Stimulated activated naive CD4-positive, alpha-beta T cell treated with Interleukin-2 at 50 U/mL for 16 hours (primary cell): ENCODE measurements at regions not wholly inside any gene's neighbourhood (a gene's known extent, or its start where the extent isn't known, plus 50 kb on each side); places are given as distances from the start of the nearest gene placed in this dataset.

Experiments used
- DNase-seq: peaks from one replicate; lab custom pipeline; 2025; lab: John Stamatoyannopoulos, UW

DNA sequence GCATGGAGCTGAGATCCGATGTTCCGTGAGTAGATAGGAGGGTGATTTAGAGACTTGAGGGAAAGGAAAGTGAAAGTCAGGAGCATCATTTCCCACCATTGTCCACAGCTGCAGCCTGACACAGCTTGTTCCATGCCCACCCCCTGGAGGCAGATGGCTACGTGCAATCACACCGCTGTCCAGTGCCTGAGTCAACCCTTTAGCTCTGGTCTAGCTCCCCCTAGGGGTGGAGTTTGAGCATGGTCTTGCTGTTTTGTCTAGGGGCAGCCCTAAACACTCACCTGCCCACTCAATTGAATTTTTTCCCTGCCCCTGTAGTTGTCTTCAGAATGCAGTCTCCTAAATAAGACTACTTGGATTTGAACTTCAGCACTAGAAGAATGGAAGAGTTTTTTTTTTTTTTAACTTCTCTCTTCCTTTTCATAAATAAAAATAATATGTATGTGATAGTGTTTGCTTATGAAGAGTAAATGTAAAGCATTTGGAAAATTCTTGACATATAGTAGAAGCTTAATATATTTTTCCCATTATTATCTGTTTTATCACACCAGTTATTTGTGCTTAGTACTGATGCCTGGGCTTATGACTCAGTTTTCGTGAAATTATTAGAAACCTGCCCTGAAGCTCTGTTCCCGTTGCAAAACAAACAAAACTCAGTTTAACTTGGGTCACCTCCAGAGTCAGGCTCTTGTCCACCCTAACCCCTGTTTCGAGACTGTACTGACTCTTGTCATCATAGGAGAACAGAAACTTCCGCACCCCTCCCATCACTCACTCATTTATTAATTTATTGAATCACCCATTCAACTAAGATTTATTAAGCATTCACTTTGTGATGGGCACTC, 814.8 kb downstream of the MAFB start:
- no peak for DNase-seq

DNA sequence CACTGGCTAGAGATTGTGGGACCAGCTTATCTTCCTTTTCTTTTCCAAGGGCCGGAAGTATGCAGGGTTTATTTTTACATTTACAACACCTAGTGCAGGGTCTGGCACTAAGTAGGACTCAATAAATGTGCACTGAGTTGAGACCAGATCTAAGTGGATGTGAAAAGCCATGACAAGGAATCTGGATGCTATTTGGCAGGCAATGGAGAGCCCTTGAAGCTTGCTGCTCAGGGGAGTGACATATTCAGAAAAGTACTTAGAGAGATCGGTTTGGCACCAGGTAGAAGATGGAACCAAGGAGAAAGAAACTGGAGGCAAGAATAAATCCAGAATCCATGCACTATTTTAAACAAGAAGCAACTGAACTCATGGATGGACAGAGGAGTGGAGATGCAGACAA, 815.8 kb downstream of the MAFB start:
- DNase-seq, result no peak

DNA sequence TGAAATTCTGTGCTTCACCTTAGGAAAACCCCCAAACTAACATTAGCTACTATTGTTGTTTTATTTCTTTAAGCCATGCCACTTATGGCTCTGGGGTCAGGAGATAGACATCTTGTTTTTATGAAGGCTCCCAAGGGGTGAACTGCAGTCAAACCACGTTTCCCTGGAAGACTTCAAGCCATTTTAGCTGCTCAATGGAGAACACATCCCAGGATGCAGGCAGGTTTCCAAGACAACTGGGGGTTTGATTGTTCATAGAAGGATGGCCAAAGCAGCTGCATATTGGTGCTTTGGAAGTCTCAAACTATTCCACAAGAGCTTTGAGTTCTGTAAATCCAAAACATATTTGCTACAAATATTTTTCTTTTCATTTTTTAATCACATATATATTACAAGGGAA, 818.0 kb downstream of the MAFB start:
- no peak for DNase-seq

DNA sequence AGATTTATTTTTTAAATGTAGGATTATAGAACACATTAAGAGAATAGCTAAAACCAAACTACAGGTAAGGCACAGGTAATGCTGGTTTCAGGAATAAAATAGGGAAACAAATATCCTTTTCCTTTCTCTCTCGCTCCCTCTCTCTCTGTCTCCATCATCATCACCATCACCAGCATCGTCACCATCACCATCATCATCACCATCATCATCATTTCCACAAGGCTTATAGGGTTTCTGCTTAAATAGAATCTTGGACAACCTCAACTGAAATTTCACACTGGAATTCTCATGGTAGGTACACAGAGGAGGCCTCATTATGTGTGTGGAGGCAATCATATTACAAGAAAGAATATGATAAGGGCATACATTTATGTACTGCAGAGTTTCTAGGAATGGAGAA, 823.6 kb downstream of the MAFB start:
- no peak for DNase-seq

DNA sequence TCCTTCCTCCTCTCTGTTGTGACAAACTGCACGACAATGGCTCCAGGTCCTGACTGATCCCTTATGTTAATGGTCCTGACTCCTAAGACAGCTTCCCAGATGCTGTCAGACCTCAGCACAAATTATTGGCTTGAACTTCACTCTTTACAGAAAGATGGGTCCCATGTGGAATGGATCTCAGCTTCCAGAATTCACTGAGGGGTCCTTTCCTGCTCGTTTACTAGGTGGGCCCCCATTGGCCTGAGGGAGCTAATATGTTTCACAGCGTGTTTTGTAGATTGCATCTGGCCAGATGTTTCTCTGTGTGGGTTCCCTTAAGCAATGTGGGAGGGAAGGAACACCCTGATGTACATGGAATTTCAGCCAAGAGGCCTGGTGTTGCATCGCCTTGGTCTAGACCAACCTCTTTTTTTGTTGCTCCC, 826.6 kb downstream of the MAFB start:
- no peak for DNase-seq

DNA sequence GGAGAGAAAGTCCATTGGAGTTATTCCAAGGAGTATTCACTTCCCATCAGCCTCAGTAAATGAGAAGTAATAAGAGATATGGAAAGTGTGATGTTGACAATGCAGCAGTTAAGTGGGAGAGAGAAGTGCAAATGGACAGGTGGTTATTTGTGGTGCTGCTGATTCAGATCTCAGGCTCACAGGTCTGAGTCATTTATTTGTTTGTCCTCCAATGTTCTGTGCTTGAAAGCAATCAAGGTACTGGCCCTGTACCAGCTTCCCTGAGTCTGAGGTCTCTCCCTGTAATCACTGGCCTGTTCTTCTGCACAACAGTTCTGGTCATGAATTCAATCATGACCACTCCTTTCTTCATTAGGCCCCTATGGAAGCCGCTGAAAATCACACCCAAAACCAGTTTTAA, 827.7 kb downstream of the MAFB start:
- no peak for DNase-seq

DNA sequence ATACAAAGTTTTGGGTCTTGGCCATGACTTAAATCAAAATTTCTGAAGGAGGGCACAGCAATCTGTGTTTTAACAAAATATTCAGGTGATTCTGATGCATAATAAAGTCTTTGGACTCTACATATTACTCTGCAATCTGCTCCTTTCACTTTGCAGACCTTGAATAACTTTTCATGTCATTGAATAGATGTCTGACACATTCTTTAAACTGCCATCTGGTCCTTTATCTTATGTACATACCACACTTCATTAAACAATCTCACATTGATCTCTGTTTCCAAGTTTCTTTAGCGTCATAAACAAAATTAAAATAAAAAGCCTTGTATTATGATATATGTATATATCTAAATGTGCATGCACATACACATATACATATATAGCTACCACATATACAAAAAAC, 831.2 kb downstream of the MAFB start:
- DNase-seq, result no peak

DNA sequence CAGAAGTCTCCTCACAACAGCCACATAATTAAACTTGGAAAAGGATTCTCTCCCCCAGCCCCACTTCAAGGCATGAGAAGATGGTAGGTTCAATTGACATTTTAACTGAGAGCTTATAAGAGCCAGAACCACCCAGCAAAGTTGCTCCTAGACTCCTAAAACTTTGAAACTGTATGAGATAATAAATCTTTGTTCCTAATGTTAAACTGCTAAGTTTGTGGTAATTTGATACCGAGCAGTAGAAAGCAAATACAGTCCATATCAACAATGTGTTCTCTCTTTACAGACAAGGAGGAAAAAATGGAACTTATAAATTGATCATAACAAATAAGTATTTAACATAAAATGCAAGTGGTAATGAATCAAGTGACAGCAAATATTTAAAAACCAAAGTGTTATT, 831.8 kb downstream of the MAFB start:
- no peak for DNase-seq

DNA sequence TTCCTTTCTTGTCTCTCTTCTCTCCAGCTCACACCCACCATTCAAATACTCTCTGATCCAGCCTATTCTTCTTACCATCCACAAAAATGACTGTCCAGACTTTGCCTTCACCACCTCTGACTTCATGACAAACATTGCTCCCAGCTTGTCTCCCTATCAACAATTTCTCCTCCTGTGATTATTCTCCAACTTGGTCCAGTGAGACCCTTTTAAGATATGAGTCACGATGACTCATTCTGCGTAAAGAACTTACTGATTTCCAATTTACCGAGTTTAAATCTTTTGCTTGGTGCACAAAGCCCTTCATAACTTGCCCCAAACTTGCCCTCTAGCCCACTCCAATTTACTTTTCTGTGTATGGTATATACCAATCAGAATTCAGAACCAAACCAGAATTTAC, 833.2 kb downstream of the MAFB start:
- no peak for DNase-seq

DNA sequence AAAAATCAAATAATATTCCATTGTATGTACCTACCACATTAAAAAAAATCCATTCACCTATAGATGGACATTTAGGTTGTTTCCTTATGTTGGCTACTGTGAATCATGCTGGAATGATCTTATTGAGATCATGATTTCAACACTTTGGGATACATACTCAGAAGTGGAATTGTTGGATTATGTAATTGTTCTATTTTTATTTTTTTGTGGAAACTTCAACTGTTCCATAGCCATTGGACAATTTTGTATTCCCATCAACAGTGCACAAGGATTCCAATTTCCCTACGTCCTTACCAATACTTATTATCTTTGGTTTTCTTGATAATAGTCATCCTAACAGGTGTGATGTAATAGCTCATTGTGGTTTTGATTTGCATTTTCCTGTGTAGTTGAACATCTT, 834.0 kb downstream of the MAFB start:
- no peak for DNase-seq

DNA sequence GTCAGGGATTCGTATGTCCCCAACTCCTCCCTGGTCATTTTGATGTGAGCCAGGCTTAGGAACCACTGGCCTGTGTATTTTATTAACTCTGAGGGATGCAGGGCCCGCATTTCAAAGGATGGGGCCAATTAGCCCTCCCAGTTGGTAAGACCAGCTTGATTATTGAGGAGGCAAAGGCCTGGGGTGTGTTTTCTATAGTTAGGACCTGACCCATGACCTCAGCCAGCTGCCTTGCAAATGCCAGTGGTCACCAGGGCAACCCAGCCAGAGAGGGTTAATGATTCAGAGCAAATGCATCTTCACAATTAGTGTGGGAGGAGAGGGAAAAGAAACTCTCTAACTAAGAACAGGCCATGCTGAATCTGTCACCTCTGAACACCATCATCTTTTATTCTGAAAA, 835.4 kb downstream of the MAFB start:
- DNase-seq, result no peak

DNA sequence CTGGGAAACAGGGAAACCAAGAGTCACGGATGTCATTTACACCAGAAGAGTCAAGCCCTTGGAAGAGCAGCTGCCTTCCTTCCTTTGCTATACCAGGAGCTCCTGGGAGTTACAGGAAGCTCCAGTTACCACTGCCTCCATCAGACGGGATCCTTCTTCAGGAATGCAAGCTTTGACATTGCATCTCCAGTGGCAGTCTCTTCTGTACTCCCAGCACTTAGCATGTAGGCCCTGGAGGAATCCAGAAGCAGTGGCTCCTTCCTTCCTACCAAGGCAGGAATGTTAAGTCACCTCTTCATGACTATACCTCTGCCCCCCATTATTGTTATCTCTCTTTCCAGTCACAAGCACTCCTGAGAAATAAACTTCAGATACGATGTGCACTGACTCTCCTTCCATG, 836.0 kb downstream of the MAFB start:
- no peak for DNase-seq

DNA sequence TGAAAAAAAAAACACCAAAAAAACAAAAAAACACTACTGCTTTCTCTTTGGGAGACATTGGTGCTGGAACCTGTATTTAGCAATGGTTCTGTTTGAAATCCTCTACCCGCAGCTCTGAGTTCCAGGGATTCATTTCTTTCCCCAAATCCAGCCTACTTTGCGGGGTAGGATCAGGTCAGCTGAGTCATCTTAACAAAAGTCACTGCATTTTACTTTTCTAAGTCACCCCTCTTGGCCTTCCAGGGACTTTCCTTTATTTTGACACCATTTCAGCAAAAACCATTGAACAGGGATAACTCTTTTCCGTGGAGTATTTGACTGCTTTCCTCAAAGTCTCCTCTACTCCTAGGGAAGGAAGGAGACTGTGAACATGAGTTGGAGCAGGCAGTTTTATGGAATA, 837.6 kb downstream of the MAFB start:
- no peak for DNase-seq

DNA sequence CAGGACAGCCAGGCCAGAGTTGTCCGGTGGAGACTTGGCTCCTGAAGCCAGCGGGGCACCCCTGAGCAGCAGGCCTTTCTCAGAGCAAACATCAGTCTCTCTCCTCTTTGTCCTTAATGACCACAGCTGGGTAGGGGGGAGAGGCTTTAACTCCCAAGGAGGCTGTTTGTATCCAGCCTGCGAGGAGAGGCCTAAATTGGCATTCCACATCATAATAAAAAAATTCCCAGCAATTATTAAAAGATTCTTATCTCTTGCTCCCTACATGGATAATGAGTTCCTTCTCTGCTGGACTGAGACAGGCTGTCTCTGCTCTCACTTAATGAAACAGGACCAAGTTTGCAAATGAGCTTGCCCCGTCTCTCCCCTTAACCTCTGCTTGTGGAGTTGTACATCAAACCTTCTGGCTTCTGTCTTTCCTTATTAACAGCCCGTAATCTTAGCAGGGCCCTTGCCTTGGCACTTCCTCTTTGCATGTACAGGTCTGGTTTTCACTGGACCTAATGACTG, 838.2 kb downstream of the MAFB start:
- DNase-seq, result no peak

DNA sequence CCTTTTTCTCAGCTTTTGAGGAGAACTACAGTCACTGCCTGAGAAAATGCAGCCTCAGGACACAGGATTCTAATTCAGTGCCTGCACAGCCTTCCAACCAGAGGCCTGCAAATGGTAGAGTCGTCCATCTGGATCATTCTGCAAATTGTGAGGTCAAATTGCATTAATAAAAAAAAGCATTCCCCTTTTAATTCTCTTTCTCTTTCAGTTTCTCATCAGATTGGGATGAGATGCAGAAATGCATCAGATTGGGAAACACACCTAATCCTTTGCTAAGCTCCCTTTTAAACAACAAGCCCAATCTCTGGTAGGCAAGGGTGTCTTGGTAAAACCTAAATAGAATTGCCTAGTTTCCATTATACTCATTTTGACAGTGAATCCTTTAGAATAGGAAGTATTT, 838.8 kb downstream of the MAFB start:
- no peak for DNase-seq

DNA sequence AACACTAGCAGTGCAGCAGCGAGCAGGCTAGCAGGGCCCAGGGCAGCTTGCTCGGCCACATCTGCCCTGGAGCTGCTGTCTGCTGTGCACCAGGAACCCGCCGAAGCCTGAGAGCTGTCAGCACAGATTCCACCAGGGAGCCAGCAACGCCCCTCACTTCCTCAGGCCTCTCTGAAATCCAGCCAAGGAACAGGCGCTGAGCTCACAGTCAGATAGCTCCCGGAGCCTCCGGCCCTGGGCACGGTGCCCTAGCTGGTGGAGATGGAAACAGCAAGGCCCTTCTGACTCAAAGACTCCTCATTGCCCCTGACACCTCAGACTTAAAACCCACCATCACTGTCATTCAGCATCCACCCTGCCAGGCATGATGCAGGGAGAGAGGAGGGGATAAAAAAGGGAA, 839.4 kb downstream of the MAFB start:
- no peak for DNase-seq

DNA sequence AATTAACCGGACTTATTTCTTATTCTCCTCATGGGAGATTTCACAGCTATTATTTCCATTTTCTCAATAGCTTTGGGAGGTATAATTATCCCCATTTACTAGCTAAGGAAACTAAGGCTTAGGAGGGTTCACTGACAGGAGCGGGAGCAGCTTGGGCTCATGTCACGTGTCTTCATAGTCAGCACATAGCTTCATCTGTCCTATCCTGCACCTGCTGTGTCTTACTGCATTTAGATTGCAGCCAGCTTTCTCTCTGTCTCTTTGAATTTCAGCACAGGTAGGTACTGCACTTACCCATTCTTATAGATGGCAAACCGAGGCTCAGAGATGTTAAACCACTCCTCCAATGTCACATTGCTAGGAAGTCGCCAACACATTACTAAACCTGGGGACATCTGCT, 839.9 kb downstream of the MAFB start:
- DNase-seq, result no peak

DNA sequence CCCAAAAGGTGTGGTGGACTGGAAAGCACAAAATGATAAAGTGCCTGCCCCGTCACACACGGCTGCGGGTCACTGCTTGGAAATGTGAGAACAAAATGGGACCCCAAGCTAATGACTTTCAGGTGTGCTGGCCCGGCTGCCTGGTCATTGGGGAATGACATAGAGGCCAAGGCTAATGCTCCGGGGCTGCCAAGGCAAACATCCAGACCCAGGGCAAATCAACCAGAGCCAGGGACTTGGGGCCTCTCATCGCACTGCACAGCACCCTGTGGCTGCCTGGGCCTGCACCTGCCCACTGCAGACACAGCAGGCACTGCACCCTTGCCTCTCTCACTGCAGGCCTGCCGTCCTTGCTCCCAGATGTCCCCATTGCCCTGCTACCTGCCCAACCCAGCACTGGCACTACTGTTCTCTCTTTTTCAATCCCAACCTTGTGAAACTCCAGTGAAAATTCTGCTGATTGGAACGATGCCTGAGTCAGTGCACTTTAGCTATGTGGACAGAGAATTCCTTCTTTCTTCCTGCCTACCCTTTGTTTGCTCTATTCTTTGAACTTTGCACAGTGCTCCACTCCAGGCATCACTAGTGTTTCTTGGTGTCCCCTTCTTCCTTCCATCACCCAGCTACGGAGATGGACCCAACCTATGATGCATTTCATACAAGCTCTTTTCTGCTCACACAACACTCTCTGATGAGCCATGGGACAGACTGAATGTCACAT, 849.5 kb downstream of the MAFB start:
- no peak for DNase-seq

DNA sequence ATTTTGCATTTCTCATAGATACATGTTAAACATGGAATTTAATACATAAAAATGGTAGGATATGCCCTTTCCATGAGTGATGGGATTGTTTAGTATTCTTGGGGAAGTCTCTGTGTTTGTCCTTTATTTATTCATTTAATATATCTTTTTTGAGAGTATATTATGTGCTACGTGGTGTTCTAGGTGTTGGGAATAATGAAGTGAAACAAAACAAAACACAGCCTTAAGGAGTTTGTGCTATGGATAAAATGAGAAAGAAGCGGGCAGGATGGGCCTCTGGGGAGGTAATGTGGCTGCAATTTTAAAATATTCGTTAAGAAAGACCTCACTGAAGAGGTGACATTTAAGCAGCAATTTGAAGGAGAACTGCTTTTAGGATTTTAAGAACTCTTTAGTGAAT, 851.5 kb downstream of the MAFB start:
- DNase-seq, result no peak

DNA sequence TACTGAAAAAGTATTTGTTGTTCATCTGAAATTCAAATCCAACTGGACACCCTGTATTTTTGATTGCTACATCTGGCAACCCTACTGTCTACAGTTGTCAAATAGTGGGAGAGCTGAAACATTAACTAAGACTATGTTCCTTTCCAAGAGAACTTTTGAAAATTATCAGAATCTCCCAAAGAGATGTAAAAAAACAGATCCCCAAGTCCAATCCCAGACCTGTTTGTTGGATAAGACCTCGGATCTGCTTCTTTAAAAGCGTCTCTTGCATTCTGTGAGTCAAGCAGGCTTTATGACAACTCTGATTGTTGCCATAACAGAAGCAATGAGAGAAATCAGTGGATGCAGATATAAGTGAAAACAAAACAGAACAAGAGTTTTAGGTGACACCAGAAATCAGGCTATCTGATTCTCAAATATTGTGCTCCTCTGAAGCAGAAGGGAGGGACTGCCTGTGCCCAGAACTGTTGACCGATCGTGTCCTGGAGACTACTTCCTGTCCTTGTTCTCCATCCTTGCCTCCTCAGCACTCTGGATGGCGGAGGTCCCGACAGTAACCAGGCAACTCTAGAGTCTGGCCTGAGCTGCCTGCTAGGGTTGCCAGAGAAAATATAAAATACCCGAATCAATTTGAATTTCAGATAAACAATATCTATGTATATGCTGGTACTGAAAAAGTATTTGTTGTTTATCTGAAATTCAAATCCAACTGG, 853.8 kb downstream of the MAFB start:
- no peak for DNase-seq

DNA sequence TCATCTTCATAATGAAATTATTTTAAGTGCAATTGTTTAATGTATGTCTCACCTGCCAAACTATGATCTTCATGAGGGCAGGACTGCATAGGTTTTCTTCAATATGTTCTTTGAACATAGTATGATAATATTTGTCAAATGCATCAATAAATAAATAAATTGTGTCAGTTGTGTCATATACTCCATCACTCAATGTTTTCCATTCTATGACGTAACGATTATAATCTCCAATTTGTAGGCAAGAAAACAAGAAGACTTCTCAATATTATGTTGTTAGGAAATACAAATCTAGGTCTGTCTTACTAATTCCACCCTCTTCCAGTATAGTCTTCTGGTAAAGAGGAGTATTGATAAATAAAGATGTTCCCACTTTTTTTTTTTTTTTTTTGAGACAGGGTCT, 858.1 kb downstream of the MAFB start:
- no peak for DNase-seq

DNA sequence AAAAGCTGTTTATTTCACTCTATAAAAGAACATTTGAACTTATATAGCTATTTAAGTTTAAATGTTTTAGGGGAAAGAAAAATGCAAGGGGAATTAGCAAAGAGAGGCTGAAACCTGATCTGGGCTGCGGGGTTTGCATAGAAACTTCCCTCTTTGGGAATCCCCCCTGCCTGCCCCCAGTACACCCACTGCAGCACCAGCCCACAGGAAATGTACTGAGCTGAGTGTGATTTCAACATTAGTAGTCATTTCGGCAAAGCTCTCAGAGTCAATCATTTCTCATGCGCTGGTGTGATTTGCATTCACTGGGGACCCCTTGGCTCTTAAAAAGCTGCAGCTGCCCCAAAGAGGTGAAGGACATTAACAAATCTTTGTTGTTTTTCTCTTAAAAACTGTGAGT, 859.4 kb downstream of the MAFB start:
- DNase-seq, result no peak

DNA sequence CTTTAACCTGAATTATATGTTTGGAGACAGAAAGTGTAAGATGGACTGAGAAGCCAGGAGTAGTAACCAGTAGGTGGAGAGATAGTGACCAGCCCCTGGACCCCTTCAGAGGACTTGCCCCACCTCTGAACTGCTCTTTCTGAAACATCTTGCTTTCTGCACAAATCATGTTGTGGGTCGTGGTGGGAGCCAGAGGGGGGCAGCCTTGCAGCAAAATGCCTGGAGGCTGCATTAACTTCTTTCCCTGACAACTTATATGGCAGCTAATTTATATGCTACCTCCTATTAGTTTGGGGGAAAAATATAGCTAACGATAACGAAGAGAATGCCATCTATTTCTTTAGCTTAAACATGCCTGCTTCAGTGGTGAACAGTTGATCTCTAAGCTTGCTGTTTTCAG, 859.8 kb downstream of the MAFB start:
- no peak for DNase-seq
